ENCODE measurements at regions not wholly inside any gene's neighbourhood (a gene's known extent, or its start where the extent isn't known, plus 50 kb on each side); places are given as distances from the start of the nearest gene placed in this dataset.

DNA sequence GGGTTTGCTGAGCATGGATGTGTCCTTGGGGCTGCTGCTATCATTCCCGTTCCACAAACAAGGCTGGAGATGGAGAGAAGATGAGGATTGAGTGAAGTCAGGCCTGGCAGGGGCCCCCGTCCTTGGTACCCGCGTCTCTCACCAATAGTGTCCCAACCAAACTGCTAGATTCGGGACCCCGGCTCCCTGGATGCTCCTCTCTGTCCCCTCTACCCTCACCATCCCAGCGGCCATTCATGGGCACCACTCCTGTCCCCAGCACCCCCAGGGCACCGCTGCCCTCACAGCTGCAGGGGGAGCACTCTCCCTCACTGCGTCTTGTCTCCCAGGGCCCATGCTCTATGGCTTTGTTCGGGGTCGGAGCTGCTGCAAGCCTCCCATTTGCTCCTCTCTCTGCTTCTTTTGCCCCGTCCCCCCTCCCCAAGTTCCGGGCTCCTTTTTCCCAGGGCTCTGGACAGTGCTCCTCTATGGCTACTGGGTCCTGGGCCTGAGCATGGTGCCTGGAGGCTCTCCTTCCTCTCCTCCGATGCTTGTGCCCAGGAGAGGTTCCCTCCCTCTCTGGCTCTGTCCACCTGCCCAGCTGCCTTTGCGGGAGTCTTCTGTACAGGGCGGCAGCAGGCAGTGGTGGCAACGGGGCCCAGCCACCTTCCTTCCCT, 219.5 kb downstream of the TEX29 start:
- Histone ChIP-seq H3K27ac (ENCODE audit: low read depth, low read length, severe bottlenecking) (no peak overlapping the region), H3K9me3 (ENCODE audit: control insufficient read depth, low read length) (no peaks in the 10 kb centered on the region), H3K4me1 (ENCODE audit: control insufficient read depth, insufficient read depth, low read length, poor library complexity, severe bottlenecking) (no peaks in the 10 kb centered on the region), H3K36me3 (ENCODE audit: control insufficient read depth, insufficient read depth, low read length) (no peaks in the 10 kb centered on the region), H3K4me3 (ENCODE audit: extremely low read depth, insufficient read depth, low read length, poor library complexity, severe bottlenecking) (no peak overlapping the region)
- WGBS, 2 experiments (ENCODE audit: insufficient coverage in 2 of 2) = 82 to 86% methylated on average over 12 to 14 of the region's 17 CpGs

- H3K4me3 ChIP-seq (ENCODE audit: extremely low read depth, insufficient read depth, low read length, poor library complexity, severe bottlenecking) = no peak overlapping the region
- 88 to 93% methylated on average over 3 to 7 of the region's 10 CpGs for WGBS, 2 experiments (ENCODE audit: insufficient coverage in 2 of 2)
- no peaks in the 10 kb centered on the region for H3K4me1 ChIP-seq (ENCODE audit: control insufficient read depth, insufficient read depth, low read length, poor library complexity, severe bottlenecking)
- no peak overlapping the region for H3K27ac ChIP-seq (ENCODE audit: low read depth, low read length, severe bottlenecking)
- no peaks in the 10 kb centered on the region for H3K36me3 ChIP-seq (ENCODE audit: control insufficient read depth, insufficient read depth, low read length)
- H3K9me3 ChIP-seq (ENCODE audit: control insufficient read depth, low read length) = no peaks in the 10 kb centered on the region
Measured at GRCh38 chr13:111540486-111540885, 220.0 kb downstream of the TEX29 start.

- Histone ChIP-seq H3K27ac (ENCODE audit: low read depth, low read length, severe bottlenecking) (no peak overlapping the region), H3K9me3 (ENCODE audit: control insufficient read depth, low read length) (no peaks in the 10 kb centered on the region), H3K4me1 (ENCODE audit: control insufficient read depth, insufficient read depth, low read length, poor library complexity, severe bottlenecking) (no peaks in the 10 kb centered on the region), H3K4me3 (ENCODE audit: extremely low read depth, insufficient read depth, low read length, poor library complexity, severe bottlenecking) (no peak overlapping the region), H3K36me3 (ENCODE audit: control insufficient read depth, insufficient read depth, low read length) (no peaks in the 10 kb centered on the region)
- 79 to 88% methylated on average over 9 to 11 of the region's 11 CpGs for WGBS, 2 experiments (ENCODE audit: insufficient coverage in 2 of 2)
Measured at GRCh38 chr13:111541345-111541744, 220.9 kb downstream of the TEX29 start.

GRCh38 chr13:111541752-111542529, 221.5 kb downstream of the TEX29 start:
- WGBS, 2 experiments (ENCODE audit: insufficient coverage in 2 of 2) = 75 to 88% methylated on average over 12 to 14 of the region's 15 CpGs

DNA sequence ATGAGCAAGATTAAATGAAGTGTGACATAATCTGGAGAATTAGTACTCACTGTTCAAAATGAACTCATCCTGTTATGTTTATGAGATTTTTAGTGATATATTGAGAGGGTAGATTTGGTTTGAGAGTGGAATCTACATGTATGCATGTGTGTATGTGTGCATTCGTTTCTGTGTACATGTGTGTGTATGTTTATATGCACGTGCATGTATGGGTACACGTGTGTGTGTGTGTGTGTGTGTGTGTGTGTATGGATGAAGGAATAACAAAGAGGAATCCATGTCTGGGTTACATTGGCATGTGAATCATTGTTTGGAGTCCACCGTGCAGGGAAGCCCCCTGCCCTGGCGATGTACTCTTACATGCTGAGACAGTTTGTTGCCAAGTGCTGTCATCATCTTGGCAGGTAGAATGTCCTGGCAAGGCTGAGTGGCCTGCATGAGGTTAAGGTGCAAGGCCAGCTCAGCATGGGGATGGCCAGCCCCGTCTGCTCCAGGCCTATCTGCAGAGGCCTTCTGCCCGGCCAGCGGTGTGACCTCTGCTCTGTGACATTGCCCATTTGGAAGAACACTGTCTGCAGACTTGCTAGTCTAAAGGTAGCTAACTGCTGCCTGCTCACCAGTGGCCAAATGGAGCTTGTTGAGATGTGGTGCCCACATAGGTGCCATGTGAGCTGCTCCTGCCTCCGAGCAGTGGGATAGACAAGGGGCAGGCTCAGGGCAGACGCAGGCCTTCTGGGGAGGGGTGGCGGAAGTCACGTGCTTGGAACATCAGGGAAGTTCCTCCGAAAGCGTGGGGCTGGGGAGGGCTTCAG, 222.3 kb downstream of the TEX29 start:
- no peak overlapping the region for H3K4me3 ChIP-seq (ENCODE audit: extremely low read depth, insufficient read depth, low read length, poor library complexity, severe bottlenecking)
- no peaks in the 10 kb centered on the region for H3K36me3 ChIP-seq (ENCODE audit: control insufficient read depth, insufficient read depth, low read length)
- H3K27ac ChIP-seq (ENCODE audit: low read depth, low read length, severe bottlenecking) = no peak overlapping the region
- 84 to 87% methylated on average over 12 to 14 of the region's 14 CpGs for WGBS, 2 experiments (ENCODE audit: insufficient coverage in 2 of 2)
- H3K4me1 ChIP-seq (ENCODE audit: control insufficient read depth, insufficient read depth, low read length, poor library complexity, severe bottlenecking) = no peaks in the 10 kb centered on the region
- no peaks in the 10 kb centered on the region for H3K9me3 ChIP-seq (ENCODE audit: control insufficient read depth, low read length)

More at GRCh38 chr13:111541752-111542529, 221.5 kb downstream of the TEX29 start:
- Histone ChIP-seq H3K27ac (ENCODE audit: low read depth, low read length, severe bottlenecking) (no peak overlapping the region), H3K4me1 (ENCODE audit: control insufficient read depth, insufficient read depth, low read length, poor library complexity, severe bottlenecking) (no peaks in the 10 kb centered on the region), H3K9me3 (ENCODE audit: control insufficient read depth, low read length) (no peaks in the 10 kb centered on the region), H3K4me3 (ENCODE audit: extremely low read depth, insufficient read depth, low read length, poor library complexity, severe bottlenecking) (no peak overlapping the region), H3K36me3 (ENCODE audit: control insufficient read depth, insufficient read depth, low read length) (no peaks in the 10 kb centered on the region)

DNA sequence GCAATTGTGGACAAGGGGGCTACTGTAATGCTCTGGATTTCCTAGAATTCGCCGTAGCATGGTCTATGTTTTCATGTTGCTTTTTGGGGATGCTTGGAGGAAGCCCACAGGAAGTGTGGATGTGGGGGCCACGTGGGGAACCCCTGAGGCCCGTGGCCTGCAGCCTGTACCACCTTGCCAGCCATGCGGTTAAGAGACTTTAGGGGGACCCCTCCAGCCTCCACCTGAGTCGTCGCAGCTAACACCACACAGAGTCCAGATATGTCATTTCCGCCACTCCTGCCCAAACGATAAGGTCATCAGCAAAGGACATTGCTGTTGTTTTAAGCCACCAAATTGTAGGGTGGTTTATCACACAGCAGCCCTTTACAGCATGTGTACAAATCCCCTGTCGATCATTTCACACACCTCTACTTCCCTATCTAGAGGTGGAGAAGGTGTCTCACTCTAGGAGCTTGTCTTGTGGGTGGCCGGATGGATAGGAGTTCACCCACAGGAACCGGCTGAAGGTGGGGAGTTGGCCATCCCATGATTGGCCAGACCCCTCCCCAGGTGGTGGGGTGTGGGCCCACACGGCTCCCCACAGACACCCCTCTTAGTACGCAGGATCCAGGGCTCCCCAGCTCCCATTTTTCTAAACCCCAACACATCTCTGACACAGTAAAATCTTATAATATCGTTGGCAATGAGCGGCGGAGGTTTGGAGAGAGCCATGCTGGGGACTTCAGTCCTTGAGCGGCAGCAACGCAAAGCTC, 226.7 kb downstream of the TEX29 start:
- Histone ChIP-seq H3K4me3 (ENCODE audit: extremely low read depth, insufficient read depth, low read length, poor library complexity, severe bottlenecking) (no peak overlapping the region), H3K9me3 (ENCODE audit: control insufficient read depth, low read length) (no peaks in the 10 kb centered on the region), H3K36me3 (ENCODE audit: control insufficient read depth, insufficient read depth, low read length) (no peaks in the 10 kb centered on the region), H3K27ac (ENCODE audit: low read depth, low read length, severe bottlenecking) (no peak overlapping the region), H3K4me1 (ENCODE audit: control insufficient read depth, insufficient read depth, low read length, poor library complexity, severe bottlenecking) (no peaks in the 10 kb centered on the region)
- WGBS, 2 experiments (ENCODE audit: insufficient coverage in 2 of 2) = 90 to 96% methylated on average over 14 to 17 of the region's 19 CpGs

GRCh38 chr13:111547726-111548273, 227.4 kb downstream of the TEX29 start:
- Histone ChIP-seq H3K36me3 (ENCODE audit: control insufficient read depth, insufficient read depth, low read length) (no peaks in the 10 kb centered on the region), H3K9me3 (ENCODE audit: control insufficient read depth, low read length) (no peaks in the 10 kb centered on the region), H3K4me1 (ENCODE audit: control insufficient read depth, insufficient read depth, low read length, poor library complexity, severe bottlenecking) (no peaks in the 10 kb centered on the region), H3K27ac (ENCODE audit: low read depth, low read length, severe bottlenecking) (no peak overlapping the region), H3K4me3 (ENCODE audit: extremely low read depth, insufficient read depth, low read length, poor library complexity, severe bottlenecking) (no peak overlapping the region)
- WGBS, 2 experiments (ENCODE audit: insufficient coverage in 2 of 2) = 95% methylated on average over 31 to 35 of the region's 40 CpGs

DNA sequence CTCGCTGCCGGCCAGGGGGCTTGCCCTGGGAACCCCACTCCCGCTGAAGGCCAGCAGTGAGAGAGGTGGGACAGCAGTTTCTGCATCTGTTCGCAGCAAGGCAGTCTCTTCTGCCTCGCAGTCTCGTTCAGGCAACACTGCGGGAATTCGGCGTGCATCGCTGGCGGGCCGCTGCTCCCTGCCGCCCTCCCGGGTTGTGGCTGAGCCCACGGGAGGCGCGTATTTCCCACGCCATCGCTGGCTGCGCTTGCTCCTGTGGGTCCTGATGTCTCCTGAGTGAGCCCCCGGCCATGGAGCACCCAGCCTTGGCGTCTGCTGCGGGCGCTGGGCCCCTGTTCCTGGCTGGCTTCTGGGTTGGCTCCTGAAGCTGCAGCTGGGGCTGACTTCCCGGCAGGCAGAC, 227.9 kb downstream of the TEX29 start:
- Histone ChIP-seq H3K4me1 (ENCODE audit: control insufficient read depth, insufficient read depth, low read length, poor library complexity, severe bottlenecking) (no peaks in the 10 kb centered on the region), H3K36me3 (ENCODE audit: control insufficient read depth, insufficient read depth, low read length) (no peaks in the 10 kb centered on the region), H3K9me3 (ENCODE audit: control insufficient read depth, low read length) (no peaks in the 10 kb centered on the region), H3K27ac (ENCODE audit: low read depth, low read length, severe bottlenecking) (no peak overlapping the region), H3K4me3 (ENCODE audit: extremely low read depth, insufficient read depth, low read length, poor library complexity, severe bottlenecking) (no peak overlapping the region)
- whole genome bisulfite sequencing, 2 experiments (ENCODE audit: insufficient coverage in 2 of 2) = 91 to 92% methylated on average over 24 to 25 of the region's 25 CpGs

GRCh38 chr13:111548805-111549204, 228.4 kb downstream of the TEX29 start:
- H3K27ac ChIP-seq (ENCODE audit: low read depth, low read length, severe bottlenecking) = no peak overlapping the region
- H3K4me3 ChIP-seq (ENCODE audit: extremely low read depth, insufficient read depth, low read length, poor library complexity, severe bottlenecking) = no peak overlapping the region
- no peaks in the 10 kb centered on the region for H3K36me3 ChIP-seq (ENCODE audit: control insufficient read depth, insufficient read depth, low read length)
- WGBS, 2 experiments (ENCODE audit: insufficient coverage in 2 of 2) = 88 to 91% methylated on average over 10 of the region's 10 CpGs
- no peaks in the 10 kb centered on the region for H3K4me1 ChIP-seq (ENCODE audit: control insufficient read depth, insufficient read depth, low read length, poor library complexity, severe bottlenecking)
- no peaks in the 10 kb centered on the region for H3K9me3 ChIP-seq (ENCODE audit: control insufficient read depth, low read length)

DNA sequence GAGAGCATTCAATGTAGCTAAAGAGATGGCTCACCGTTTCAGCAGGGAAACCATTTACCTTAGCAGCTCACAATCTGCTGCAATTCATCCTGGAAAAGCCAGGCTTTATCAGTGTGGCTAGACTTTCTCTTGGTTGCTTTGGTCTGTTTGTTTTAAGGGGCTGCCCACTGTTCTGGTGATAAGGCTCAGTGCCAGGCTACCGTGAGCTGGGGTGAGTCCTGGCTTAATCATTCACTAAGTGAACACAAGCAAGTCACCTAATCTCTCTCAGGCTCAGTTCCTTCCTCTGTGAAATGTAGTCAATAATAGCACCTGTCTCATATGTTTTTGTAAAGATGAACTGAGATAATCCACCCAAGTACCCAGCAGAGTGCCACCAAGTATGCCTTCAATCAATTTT, 229.0 kb downstream of the TEX29 start:
- 63 to 75% methylated on average over 1 of the region's 2 CpGs for WGBS, 2 experiments (ENCODE audit: insufficient coverage in 2 of 2)
- Histone ChIP-seq H3K36me3 (ENCODE audit: control insufficient read depth, insufficient read depth, low read length) (no peaks in the 10 kb centered on the region), H3K9me3 (ENCODE audit: control insufficient read depth, low read length) (no peaks in the 10 kb centered on the region), H3K4me3 (ENCODE audit: extremely low read depth, insufficient read depth, low read length, poor library complexity, severe bottlenecking) (no peak overlapping the region), H3K27ac (ENCODE audit: low read depth, low read length, severe bottlenecking) (no peak overlapping the region), H3K4me1 (ENCODE audit: control insufficient read depth, insufficient read depth, low read length, poor library complexity, severe bottlenecking) (no peaks in the 10 kb centered on the region)
